Thyroid gland (tissue), 4 donors: ENCODE measurements at regions not wholly inside any gene's neighbourhood (a gene's known extent, or its start where the extent isn't known, plus 50 kb on each side); places are given as distances from the start of the nearest gene placed in this dataset.

ENCODE experiments used
- CTCF ChIP-seq, 6 experiments: fragments of 200-600 bp in 3 of 6; fragments of 450-650 bp in 3 of 6; sonication (generic) in 3 of 6; IDR thresholded peaks; one replicate each; pipeline ENCODE4 v1.5.1; 2016 to 2019; ENCODE audit warnings: antibody characterized with exemption in 6 of 6, mild to moderate bottlenecking in 2 of 6, inconsistent platforms in 1 of 6, moderate library complexity in 1 of 6
- POLR2A ChIP-seq, 2 donors: fragments of 450-650 bp; IDR thresholded peaks; one replicate each; pipeline ENCODE4 v1.6.1; 2017; ENCODE audit warnings: antibody characterized with exemption in 2 of 2, mild to moderate bottlenecking in 2 of 2, moderate library complexity in 1 of 2

- TF ChIP-seq POLR2A (IDR thresholded peaks at IDR 0.05): no peak
- TF ChIP-seq CTCF (IDR thresholded peaks at IDR 0.05): no peak
Measured at GRCh38 chr4:128737098-128737513, 72.4 kb upstream of the JADE1 start.
